Limb (tissue), 2 donors: ENCODE measurements at regions not wholly inside any gene's neighbourhood (a gene's known extent, or its start where the extent isn't known, plus 50 kb on each side); places are given as distances from the start of the nearest gene placed in this dataset.

Experiments used
- DNase-seq, 2 donors: peaks; one replicate each; pipeline ENCODE4 v3.0.0-alpha.2; 2016; ENCODE audit errors: extremely low spot score in 2 of 2

GRCh38 chr6:76435174-76435573, 362.7 kb upstream of the IMPG1 start:
- DNase-seq: no peak

DNA sequence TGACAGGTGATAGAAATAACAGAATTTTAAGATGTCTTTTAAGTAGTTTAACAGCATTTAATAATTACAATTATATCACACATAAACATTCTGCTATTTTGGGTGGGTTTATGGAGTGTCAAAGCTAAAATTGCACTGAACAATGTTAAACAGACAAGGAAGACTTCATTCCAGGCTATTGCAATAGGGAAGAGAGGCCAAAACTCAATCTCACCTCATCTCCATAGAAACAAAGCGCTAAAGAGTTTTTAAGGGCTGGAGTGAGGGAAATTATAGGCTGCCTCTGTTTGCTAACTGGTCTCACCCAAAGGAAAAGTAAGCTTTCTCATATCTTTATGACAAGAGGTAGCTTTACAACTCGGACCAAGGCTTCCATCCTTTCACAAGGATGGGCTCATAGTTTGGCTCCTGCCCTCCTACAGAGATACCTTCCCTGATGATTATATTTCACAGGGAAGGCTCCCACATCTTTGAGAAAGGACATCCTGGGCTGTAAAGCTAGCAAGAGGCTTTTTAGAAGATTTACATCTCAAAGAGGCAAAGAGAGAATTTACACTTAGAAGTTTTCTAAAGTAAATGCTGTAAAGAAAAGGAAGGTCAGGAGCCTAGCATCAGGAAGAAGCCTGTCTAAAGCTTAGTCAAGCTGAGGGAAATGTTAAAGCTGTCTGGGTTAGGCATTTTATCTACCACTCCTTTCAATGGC, 350.2 kb upstream of the IMPG1 start:
- DNase-seq: no peak

DNA sequence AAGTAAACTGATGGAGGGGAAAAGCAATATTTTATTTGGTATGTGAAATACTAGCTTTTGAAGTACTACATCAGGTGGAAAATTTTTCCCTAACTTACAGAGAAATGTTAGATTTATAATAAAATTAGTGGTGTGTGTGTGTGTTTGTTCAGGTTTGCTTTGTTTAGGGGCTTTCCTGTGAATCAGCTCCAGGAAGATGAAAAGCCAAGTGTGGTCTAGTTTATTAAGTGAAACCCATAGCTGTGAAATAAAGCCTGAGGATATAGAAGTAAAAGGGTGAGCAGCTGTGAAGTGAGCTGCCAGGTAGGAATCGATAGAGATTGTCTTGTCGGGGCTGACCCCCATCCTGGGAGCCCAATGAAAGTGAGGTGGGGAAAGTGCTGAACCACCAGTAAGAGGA, 347.6 kb upstream of the IMPG1 start:
- no peak for DNase-seq

DNA sequence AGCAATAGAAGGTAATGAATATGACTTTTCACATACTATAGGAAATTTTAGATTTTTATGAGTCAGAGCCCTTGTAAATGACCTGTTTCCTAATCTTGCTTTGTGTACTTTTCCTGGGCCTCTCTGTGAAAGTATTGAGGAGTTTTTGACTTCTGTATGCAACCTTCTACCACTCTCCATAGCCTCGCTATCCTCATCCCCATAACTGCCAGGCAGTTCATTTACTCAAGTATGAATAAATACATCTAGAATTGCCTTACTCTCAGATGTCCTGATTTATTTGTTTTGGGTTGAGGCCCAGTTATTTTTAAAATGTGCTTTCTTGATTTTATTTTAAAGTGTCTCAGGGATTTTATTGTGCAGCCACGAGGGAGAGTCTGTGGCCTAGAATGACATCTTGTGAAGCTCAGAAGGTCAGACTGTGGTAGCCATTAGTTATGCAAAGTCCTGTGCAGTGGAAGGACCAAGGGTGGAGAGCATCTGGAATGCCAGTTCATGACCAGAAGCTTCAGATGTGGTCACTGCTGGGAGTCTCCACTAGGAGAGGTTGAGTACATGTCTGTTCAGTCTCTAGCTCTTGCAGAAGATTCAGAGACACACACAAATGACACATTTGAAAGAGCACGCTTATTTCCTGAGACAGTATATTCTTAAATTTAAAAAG, 346.2 kb upstream of the IMPG1 start:
- DNase-seq: no peak

GRCh38 chr6:76416821-76417605, 344.6 kb upstream of the IMPG1 start:
- no peak for DNase-seq

- no peak for DNase-seq
These were observed 330.6 kb upstream of the IMPG1 start for GRCh38 chr6:76403064-76403463.

DNA sequence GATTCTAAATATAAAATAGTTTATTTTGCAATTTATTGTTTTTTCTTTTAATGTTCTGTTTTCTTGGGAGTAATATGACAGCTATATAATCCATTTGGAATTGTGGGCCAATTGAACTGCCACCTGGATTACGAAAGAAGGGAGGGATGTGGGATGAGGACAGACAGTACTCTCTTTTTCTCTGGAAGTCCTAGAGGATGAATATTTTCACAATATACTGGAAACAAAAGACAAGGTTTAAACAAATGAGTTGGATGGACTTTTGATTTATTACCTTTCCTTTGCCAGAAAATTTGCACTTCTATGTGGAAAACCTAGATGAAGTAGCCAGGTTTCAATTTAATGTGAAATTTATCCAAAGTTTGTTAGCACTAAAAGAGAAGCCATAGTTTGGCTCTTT, 325.5 kb upstream of the IMPG1 start:
- no peak for DNase-seq

GRCh38 chr6:76382201-76382600, 309.7 kb upstream of the IMPG1 start:
- no peak for DNase-seq

GRCh38 chr6:76381612-76382011, 309.1 kb upstream of the IMPG1 start:
- DNase-seq: no peak

DNA sequence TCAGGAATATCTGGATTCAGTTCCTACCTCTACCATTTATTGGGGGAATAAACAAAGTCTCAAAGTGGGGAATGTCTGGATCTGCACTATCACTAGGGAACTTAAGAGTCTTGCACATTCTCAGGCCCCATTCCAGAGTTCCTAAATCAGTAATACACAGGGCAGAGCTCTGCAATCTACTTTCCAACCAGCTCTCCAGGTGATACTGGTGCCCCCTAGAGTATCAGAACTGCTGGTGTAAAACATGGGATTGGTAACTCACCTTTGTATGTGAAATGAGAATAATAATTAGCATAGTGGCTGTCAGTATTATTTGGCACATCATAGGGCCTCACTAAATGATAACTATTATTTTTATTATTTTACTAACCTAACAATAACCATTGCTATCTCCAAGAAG, 278.8 kb upstream of the IMPG1 start:
- DNase-seq: no peak

- DNase-seq: no peak
These were observed 275.1 kb upstream of the IMPG1 start for GRCh38 chr6:76347539-76347938.

DNA sequence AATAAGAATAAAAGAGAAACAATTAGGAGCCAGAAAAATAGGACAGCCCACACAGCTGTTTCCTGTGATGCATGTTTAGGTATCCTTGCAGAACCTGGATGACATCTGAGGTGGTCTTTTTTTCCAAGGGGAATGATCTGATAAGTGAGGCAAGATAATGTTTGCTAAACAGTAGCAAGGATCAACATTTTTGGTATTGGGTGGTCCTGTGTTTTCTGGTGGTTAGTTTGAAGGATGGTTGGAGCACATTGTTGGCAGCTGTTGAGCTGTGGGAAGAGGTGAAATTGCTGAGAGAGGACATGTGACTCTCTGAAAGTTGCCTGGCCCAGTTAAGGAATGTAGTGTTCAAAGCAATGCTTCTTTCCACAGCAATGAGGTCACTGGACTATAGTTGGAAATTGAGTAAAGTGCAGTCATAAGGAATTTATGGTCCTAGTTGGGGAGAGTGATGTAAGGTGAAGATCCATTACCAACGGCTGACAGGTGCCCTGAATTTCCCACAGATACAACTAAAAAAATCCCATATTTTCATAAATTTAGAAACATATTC, 270.2 kb upstream of the IMPG1 start:
- no peak for DNase-seq

GRCh38 chr6:76330031-76330430, 257.6 kb upstream of the IMPG1 start:
- DNase-seq: no peak

DNA sequence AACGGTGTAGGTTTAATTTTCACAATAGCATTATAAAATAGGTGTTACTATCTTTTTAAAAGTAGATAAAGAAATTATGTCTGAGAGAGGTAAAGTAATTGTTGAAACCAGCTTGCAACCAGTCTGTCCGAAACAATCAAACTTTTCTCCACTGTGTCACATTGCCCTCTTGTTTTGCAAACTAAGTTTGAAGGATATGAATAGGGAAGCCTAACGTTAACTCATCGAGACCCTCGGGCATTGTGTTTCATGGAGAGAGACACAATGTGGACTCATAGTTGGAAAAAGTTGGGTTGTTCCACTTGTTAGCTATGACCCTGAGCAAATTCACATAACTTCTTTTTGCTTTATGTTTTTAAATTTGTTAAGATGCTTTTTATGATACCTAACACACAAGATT, 254.4 kb upstream of the IMPG1 start:
- DNase-seq: no peak
